WI38 (cell line): ENCODE measurements at regions not wholly inside any gene's neighbourhood (a gene's known extent, or its start where the extent isn't known, plus 50 kb on each side); places are given as distances from the start of the nearest gene placed in this dataset.

ENCODE experiments used
- H3K4me3 ChIP-seq: 2 replicates; pipeline ENCODE4 v1.5.1; 2011; ENCODE audit warnings: low read depth, mild to moderate bottlenecking, control low read depth, low read length
- TF ChIP-seq, protein P1 (sequence below): IDR thresholded peaks from 2 replicates; pipeline ENCODE4 v1.5.1; 2012; ENCODE audit warnings: low read depth, mild to moderate bottlenecking, control low read depth, low read length

DNA sequence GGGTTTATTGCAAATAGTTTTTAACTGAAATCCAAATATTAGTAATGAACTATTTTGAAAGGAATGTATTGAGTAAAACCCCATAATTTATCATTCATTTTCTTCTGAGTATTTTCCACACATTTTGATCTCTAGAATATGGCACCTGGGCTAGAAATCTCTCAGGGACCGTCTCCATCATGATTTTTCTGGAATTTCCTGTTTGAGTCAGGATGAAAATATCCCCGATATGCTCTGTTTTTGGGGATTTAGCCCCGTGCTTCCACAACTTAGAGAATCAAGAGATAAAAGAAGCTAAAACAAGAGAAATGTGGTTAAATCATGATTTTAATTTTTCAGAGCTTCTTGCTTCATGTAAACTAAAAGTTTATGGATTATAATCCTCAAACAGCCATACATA lies 114.2 kb downstream of the SPCS3 start:
- TF ChIP-seq, protein P1, sequence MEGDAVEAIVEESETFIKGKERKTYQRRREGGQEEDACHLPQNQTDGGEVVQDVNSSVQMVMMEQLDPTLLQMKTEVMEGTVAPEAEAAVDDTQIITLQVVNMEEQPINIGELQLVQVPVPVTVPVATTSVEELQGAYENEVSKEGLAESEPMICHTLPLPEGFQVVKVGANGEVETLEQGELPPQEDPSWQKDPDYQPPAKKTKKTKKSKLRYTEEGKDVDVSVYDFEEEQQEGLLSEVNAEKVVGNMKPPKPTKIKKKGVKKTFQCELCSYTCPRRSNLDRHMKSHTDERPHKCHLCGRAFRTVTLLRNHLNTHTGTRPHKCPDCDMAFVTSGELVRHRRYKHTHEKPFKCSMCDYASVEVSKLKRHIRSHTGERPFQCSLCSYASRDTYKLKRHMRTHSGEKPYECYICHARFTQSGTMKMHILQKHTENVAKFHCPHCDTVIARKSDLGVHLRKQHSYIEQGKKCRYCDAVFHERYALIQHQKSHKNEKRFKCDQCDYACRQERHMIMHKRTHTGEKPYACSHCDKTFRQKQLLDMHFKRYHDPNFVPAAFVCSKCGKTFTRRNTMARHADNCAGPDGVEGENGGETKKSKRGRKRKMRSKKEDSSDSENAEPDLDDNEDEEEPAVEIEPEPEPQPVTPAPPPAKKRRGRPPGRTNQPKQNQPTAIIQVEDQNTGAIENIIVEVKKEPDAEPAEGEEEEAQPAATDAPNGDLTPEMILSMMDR: no peak
- H3K4me3 ChIP-seq: no peak overlapping the region

DNA sequence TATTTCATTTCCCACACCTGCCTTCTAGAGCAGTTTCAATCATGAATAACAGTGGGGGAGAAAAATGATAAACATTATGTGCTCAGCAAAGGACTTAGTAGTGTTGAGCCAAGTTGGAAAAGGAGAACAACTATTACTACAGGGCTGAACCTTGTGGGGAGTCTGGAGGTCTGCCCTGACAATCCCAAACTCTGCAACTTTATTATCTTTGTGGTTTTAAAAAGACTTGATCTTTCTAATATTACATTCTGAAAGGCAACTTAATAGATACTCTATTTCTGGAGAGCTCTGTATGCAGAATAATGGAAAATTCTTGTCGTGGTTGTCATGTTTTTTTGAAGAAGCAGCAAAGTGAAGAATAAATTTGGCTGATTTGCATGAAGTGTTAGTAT lies 116.1 kb downstream of the SPCS3 start:
- H3K4me3 ChIP-seq: no peak overlapping the region
- TF ChIP-seq, protein P1: no peak

DNA sequence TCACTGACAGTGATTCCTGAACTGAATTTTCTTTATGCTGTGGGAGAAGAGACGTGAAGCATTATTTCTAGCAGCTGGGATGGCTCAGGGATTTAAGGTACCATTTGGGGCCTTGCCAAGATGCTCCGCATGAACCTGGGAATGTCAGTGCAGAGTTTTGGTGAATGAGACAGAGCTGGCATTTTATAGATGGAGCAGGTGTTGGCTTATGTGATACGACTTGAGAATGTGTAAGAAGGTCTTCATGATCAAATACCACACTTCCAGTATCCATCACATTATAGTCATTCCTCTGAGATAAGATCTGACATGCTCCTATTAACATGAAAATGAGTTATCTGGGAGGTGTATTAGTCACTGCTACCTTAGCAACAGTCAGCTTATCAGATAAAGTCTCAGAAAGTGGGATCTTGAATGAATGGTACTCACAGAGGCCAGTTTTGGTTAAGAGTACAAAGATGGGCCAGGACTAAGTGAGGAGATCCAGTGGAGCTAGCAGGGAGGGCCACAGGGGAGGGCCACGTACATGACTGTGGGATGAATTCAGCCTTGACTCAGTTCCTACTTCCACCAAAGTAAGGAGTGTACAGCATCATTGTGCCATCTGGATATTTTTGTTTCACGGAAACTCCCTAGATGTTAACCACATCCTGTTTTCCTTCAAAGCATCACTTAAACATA lies 116.7 kb downstream of the SPCS3 start:
- H3K4me3 ChIP-seq: no peak overlapping the region
- TF ChIP-seq, protein P1: no peak

DNA sequence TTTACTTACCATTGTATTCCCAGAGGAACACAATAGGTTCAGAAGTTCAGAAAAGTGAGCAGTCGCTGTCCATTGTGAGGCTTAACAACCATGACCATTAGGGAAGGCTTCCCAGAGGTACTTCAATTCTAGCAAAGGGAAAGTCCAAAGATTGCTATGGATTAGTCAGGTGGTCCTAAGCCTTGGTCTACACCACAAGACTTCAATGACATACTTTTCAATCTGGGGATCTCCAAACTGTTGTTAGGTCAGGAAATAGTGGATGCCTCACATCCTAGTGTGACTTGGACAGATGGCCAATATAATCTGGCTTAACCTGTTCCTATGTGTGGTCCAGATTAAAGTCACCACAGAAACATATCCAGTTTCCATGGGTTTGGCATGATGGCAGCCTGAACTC lies 118.0 kb downstream of the SPCS3 start:
- H3K4me3 ChIP-seq: no peak overlapping the region
- TF ChIP-seq, protein P1: no peak

DNA sequence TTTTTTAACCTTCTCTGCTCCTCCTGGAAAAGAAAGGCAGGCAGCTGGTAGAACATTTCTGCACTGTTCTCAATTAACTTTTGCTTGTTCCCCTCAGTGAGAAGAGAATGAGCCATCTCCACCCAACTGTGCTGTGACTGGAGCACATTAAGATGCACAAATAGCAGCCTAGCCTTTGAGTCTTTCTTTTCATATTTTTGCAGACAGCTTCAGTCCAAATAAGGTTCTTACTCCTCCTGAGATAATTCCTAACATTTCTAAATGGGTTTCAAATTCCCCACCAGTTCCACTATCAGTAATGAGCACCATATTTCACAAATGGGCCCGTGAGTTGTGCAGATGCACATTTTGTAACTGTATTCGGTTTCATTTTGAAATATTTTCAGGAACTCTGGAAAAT lies 118.6 kb downstream of the SPCS3 start:
- TF ChIP-seq, protein P1: no peak
- no peak overlapping the region for H3K4me3 ChIP-seq

DNA sequence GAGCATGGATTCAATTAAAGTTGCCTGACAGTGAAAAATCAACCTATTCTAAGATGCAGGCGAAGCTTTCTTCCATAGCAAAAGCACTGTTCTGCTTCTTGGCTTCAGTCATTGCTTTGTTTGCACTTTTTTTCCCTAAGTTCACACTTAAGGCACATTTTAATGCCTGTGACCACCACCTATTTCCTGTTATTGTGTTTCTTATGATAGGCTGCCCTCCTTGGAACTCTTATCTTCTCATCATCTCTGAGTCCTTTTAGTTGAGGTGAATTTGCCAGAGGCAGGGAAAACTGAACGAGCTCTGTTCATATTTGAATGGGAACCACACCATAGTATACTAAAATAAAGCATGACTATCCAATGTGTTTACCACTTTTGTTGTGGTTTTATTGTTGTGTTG lies 119.8 kb downstream of the SPCS3 start:
- H3K4me3 ChIP-seq: no peak overlapping the region
- TF ChIP-seq, protein P1: no peak

DNA sequence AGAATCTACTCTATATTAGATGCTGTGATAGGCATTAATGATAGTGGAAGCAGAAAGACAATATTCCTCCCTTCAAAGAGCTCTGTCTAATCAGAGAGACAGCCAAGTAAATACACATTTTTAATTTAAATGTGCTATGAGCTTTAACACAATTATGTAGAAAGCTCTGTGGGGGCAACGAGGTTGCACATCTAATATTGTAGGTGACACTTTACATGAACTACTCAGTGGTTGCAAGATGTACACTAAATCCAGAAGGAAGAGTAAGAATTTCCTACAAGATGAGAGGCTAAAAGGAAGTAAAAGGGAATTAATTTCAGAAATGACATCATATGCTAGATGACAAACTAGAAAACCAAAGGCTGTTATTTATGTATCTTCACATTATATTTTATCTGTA lies 120.9 kb downstream of the SPCS3 start:
- H3K4me3 ChIP-seq: no peak overlapping the region
- TF ChIP-seq, protein P1: no peak
